KMS-11 (cell line): ENCODE measurements at regions not wholly inside any gene's neighbourhood (a gene's known extent, or its start where the extent isn't known, plus 50 kb on each side); places are given as distances from the start of the nearest gene placed in this dataset.

Source experiments
- H2AFZ ChIP-seq: fragments of 200-600 bp; sonication (generic); 2 replicates; pipeline ENCODE4 v1.6.1; 2016; ENCODE audit warnings: antibody characterized with exemption, mixed run types, low read depth
- H3K27ac ChIP-seq: fragments of 200-600 bp; sonication (generic); 2 replicates; pipeline ENCODE4 v1.6.1; 2016; ENCODE audit warnings: mild to moderate bottlenecking, mixed run types
- H3K27me3 ChIP-seq: fragments of 200-600 bp; sonication (generic); 2 replicates; pipeline ENCODE4 v1.6.1; 2017; ENCODE audit warnings: mild to moderate bottlenecking, low read depth, mixed run types, moderate library complexity; ENCODE audit not compliant: insufficient read depth
- H3K36me3 ChIP-seq: fragments of 200-600 bp; sonication (generic); 2 replicates; pipeline ENCODE4 v1.6.1; 2017; ENCODE audit warnings: mild to moderate bottlenecking, mixed run types; ENCODE audit not compliant: insufficient read depth
- H3K4me1 ChIP-seq: fragments of 200-600 bp; sonication (generic); 2 replicates; pipeline ENCODE4 v1.6.1; 2016; ENCODE audit warnings: mild to moderate bottlenecking, low read depth, mixed run types; ENCODE audit not compliant: poor library complexity, severe bottlenecking
- H3K4me2 ChIP-seq: fragments of 200-600 bp; sonication (generic); 2 replicates; pipeline ENCODE4 v1.7.0; 2016; ENCODE audit warnings: mild to moderate bottlenecking, mixed run types
- H3K4me3 ChIP-seq: fragments of 200-600 bp; sonication (generic); IDR thresholded peaks from 2 replicates; pipeline ENCODE4 v1.6.1; 2017; ENCODE audit warnings: low read depth, low read length, mixed read lengths; ENCODE audit not compliant: insufficient read depth
- H3K79me2 ChIP-seq: fragments of 200-600 bp; sonication (generic); 2 replicates; pipeline ENCODE4 v1.6.1; 2016; ENCODE audit warnings: low read depth, mixed run types; ENCODE audit not compliant: insufficient read depth
- H3K9ac ChIP-seq: fragments of 200-600 bp; sonication (generic); 2 replicates; pipeline ENCODE4 v1.6.1; 2016; ENCODE audit warnings: mild to moderate bottlenecking, mixed run types
- H4K20me1 ChIP-seq: fragments of 200-600 bp; sonication (generic); 2 replicates; pipeline ENCODE4 v1.6.1; 2016; ENCODE audit warnings: mild to moderate bottlenecking, mixed run types; ENCODE audit not compliant: insufficient read depth
- CTCF ChIP-seq: fragments of 200-600 bp; sonication (generic); conservative IDR thresholded peaks from 2 replicates; pipeline ENCODE4 v1.6.1; 2017; ENCODE audit warnings: low read depth, mild to moderate bottlenecking, antibody characterized with exemption, low read length, moderate library complexity, mixed read lengths

GRCh38 chr6:159510141-159510540 is 182.9 kb downstream of the SOD2 start:
- Histone ChIP-seq H3K79me2 (no peaks in the 10 kb centered on the region), H3K27ac (no peak overlapping the region), H4K20me1 (no peaks in the 10 kb centered on the region), H3K36me3 (no peaks in the 10 kb centered on the region), H3K4me1 (no peaks in the 10 kb centered on the region), H3K4me3 (no peak overlapping the region), H3K4me2 (no peak overlapping the region), H3K9ac (no peak overlapping the region), H3K27me3 (no peaks in the 10 kb centered on the region), H2AFZ (no peak overlapping the region)
- no peak for TF ChIP-seq CTCF

- no peaks in the 10 kb centered on the region for H3K4me1 ChIP-seq
- no peaks in the 10 kb centered on the region for H4K20me1 ChIP-seq
- no peak for TF ChIP-seq CTCF
- no peaks in the 10 kb centered on the region for H3K79me2 ChIP-seq
- no peaks in the 10 kb centered on the region for H3K27me3 ChIP-seq
- H3K9ac ChIP-seq: no peak overlapping the region
- H3K36me3 ChIP-seq: no peaks in the 10 kb centered on the region
- no peak overlapping the region for H3K4me2 ChIP-seq
- no peak overlapping the region for H3K27ac ChIP-seq
- H3K4me3 ChIP-seq: no peak overlapping the region
- H2AFZ ChIP-seq: no peak overlapping the region
Observed at GRCh38 chr6:159508931-159509330, 184.1 kb downstream of the SOD2 start.

GRCh38 chr6:159506048-159506447 is 187.0 kb downstream of the SOD2 start:
- Histone ChIP-seq H3K9ac (no peak overlapping the region), H2AFZ (no peak overlapping the region), H3K4me1 (no peaks in the 10 kb centered on the region), H3K79me2 (no peaks in the 10 kb centered on the region), H3K27ac (no peak overlapping the region), H4K20me1 (no peaks in the 10 kb centered on the region), H3K4me3 (no peak overlapping the region), H3K36me3 (no peaks in the 10 kb centered on the region), H3K4me2 (no peak overlapping the region), H3K27me3 (no peaks in the 10 kb centered on the region)
- no peak for TF ChIP-seq CTCF

- H3K27ac ChIP-seq: no peak overlapping the region
- no peaks in the 10 kb centered on the region for H3K36me3 ChIP-seq
- H3K79me2 ChIP-seq: no peaks in the 10 kb centered on the region
- no peaks in the 10 kb centered on the region for H3K27me3 ChIP-seq
- no peak overlapping the region for H2AFZ ChIP-seq
- no peaks in the 10 kb centered on the region for H3K4me1 ChIP-seq
- no peak overlapping the region for H3K4me2 ChIP-seq
- H4K20me1 ChIP-seq: no peaks in the 10 kb centered on the region
- H3K4me3 ChIP-seq: no peak overlapping the region
- no peak overlapping the region for H3K9ac ChIP-seq
- no peak for TF ChIP-seq CTCF
Observed at GRCh38 chr6:159505140-159505922, 187.7 kb downstream of the SOD2 start.
